CD4-positive, alpha-beta T cell treated with Interferon gamma for 1 hour (primary cell): ENCODE measurements at regions not wholly inside any gene's neighbourhood (a gene's known extent, or its start where the extent isn't known, plus 50 kb on each side); places are given as distances from the start of the nearest gene placed in this dataset.

Experiments
- DNase-seq: peaks from one replicate; pipeline ENCODE4 v3.0.0-alpha.2; 2020

- no peak for DNase-seq
These were observed 92.2 kb upstream of the SMIM23 start for GRCh38 chr5:171693412-171693811.

GRCh38 chr5:171695804-171696203 lies 89.8 kb upstream of the SMIM23 start:
- DNase-seq, result no peak

- no peak for DNase-seq
These were observed 88.2 kb upstream of the SMIM23 start for GRCh38 chr5:171697221-171698102.

GRCh38 chr5:171700318-171700912 lies 85.2 kb upstream of the SMIM23 start:
- no peak for DNase-seq

GRCh38 chr5:171701100-171701541 lies 84.5 kb upstream of the SMIM23 start:
- no peak for DNase-seq

- no peak for DNase-seq
These were observed 83.4 kb upstream of the SMIM23 start for GRCh38 chr5:171702135-171702770.

GRCh38 chr5:171703146-171703545 lies 82.5 kb upstream of the SMIM23 start:
- no peak for DNase-seq

- DNase-seq, result no peak
These were observed 80.6 kb upstream of the SMIM23 start for GRCh38 chr5:171705036-171705435.

- no peak for DNase-seq
These were observed 79.7 kb upstream of the SMIM23 start for GRCh38 chr5:171705830-171706468.

GRCh38 chr5:171706736-171707441 lies 78.7 kb upstream of the SMIM23 start:
- DNase-seq, result no peak

- DNase-seq, result no peak
These were observed 78.2 kb upstream of the SMIM23 start for GRCh38 chr5:171707442-171707792.

- no peak for DNase-seq
These were observed 75.7 kb upstream of the SMIM23 start for GRCh38 chr5:171709930-171710329.

GRCh38 chr5:171710451-171711024 lies 75.1 kb upstream of the SMIM23 start:
- no peak for DNase-seq

- no peak for DNase-seq
These were observed 74.0 kb upstream of the SMIM23 start for GRCh38 chr5:171711571-171711970.

GRCh38 chr5:171712616-171713015 lies 73.0 kb upstream of the SMIM23 start:
- no peak for DNase-seq

GRCh38 chr5:171713152-171713551 lies 72.5 kb upstream of the SMIM23 start:
- DNase-seq, result no peak

GRCh38 chr5:171714261-171714660 lies 71.4 kb upstream of the SMIM23 start:
- DNase-seq, result no peak

GRCh38 chr5:171714851-171715250 lies 70.8 kb upstream of the SMIM23 start:
- DNase-seq, result no peak

- DNase-seq, result no peak
These were observed 70.1 kb upstream of the SMIM23 start for GRCh38 chr5:171715551-171715950.

GRCh38 chr5:171720086-171720485 lies 65.5 kb upstream of the SMIM23 start:
- DNase-seq, result no peak

GRCh38 chr5:171721464-171721863 lies 64.2 kb upstream of the SMIM23 start:
- no peak for DNase-seq

GRCh38 chr5:171724468-171725204 lies 61.0 kb upstream of the SMIM23 start:
- no peak for DNase-seq
